DMS 273 (cell line): ENCODE measurements at regions not wholly inside any gene's neighbourhood (a gene's known extent, or its start where the extent isn't known, plus 50 kb on each side); places are given as distances from the start of the nearest gene placed in this dataset.

Experiments used
- DNase-seq: peaks from one replicate; lab custom pipeline; 2025; ENCODE audit not compliant: unreplicated experiment; lab: John Stamatoyannopoulos, UW

- DNase-seq: peak; percentile 10
Observed at GRCh38 chr2:48912110-48912509, 156.6 kb upstream of the LHCGR start.

DNA sequence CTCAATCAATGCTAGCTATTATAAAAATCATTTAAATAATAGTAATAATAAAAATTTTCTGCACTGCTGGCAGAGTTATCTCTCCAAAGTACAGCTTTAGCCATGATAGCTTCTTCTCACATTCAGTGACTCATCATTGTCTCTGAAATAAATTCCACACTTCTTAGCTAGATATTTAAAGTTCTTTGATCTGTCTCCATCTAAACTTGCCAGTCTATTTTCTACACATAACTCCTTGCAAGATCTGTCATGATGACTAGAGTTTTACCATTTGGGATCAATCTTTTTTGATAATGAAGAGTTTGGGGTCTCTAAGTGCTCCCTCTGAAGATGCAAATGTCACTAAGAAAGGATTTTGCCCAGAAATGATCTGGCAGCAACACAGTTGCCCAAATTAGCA is 155.4 kb upstream of the LHCGR start:
- no peak for DNase-seq

DNA sequence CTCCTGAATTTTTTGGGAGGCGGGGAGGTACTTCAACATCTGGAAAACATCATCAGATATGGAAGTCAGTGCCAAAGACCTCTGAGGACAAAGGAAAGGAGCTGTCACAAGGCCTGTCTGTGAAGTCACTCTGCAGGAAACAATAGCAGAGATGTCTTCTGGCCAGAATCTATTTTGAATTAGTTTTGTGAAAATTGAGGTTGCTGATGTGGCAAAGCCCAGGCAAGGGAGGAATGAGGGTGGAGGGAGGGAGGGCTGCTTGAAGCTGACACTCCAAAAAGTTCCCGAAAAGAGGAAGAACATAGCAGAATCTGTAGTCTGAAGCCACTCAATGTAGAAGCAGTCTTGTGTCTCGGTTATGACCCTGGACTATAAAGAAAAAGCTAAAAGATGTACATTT is 151.1 kb upstream of the LHCGR start:
- no peak for DNase-seq

- DNase-seq: no peak
Observed at GRCh38 chr2:48905696-48906095, 150.2 kb upstream of the LHCGR start.

DNA sequence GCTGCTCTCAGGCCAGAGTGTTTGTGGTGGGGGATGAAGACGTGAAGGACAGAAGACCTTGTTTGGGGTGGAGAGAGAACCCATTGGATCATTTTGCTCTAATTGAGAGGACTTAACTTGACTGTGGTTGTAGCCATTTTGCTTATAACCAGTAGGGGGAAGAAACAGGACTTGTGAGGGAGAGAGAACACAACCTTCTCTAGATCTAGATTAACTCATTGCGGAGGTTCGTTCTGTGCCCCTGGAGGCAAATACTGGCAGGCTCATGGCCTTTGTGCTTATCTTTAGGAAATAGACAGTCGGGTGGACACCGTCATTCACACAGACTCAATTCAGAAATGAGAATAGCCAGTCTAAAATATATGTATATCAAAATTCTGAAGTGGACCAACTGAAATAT is 147.0 kb upstream of the LHCGR start:
- no peak for DNase-seq

DNA sequence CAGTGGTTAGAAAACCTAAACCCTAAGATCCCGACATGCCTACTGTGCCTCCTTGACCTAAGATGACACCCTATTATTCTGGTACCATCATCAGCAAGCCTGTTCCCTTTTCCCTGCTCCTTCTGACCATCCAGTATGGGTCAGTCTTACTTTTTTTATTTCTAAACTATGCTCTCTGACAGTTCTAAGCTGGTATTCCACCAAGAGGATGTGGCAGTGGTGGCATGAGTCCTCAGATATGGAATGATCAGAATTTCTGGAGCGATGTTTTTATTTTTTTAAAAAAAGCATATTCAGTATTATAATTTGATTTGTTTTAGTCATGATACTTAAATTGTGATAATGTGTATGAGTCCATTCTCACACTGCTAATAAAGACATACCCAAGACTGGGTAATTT is 145.9 kb upstream of the LHCGR start:
- no peak for DNase-seq

DNA sequence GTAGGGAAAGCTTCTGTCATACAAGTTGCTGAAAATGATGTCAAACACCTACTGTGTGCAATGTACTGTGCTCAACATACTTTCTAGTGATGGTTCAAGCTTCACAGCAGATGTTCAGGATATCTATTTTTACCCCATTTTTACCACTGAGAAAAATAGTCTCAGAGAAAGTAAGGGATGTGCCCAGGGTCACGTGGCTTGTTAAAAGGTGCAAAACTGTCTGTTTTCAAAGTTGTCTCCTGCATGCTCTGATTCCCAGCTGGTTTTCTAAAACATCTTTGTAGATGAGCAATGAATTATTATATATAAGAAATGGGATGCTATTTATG is 145.5 kb upstream of the LHCGR start:
- DNase-seq: no peak

GRCh38 chr2:48900321-48901014 is 144.9 kb upstream of the LHCGR start:
- no peak for DNase-seq

DNA sequence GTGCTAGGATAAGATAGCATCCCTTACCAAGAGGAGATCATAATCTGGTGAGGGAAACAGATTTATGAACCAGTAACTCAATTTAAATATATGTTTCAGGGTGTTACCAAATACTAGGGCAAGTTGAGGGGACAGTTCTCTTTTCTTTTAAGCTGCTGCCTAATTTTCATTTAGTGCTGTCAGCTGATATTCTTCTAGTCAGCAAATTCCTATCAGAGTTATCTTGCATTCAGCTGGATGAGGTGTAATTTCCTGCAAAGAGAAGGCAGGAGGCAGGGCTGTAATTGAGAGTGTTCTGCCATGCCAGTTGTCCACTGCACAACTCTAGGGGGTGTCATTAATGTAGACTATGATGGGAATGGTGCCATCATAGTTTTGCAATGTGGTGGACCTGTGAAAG is 141.3 kb upstream of the LHCGR start:
- no peak for DNase-seq

DNA sequence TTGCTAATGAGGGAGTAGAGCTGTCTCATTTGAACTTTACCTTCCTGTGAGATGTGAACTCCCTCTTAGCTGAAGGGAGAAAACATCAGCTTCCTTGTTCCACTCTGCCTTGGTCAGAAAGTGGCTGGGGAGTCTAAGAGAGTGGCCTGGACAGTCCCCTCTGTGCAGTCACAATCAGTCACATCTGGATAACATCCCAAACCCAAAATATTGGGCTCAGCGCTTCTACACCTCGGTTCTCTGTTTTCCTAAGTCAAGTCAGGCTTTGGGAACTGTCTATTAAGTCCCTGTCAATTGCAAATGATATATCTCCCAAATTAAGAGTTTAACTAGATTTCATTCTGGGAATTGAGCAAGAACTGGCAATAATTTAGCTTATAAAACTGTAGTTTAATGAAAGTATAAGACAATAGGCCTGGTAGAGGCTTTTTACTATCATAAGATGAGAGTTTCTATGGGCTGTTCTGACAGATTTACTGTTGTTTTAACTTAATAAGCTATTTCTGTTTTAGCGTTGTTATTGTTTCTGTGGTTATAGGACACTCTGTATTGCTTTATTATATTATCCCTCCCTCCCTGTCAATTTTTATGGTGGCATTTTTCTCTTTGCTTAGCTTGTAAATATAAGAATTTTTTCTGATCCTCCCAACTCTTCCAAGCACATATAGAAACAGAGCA is 135.1 kb upstream of the LHCGR start:
- DNase-seq: no peak

GRCh38 chr2:48888066-48888465 is 132.5 kb upstream of the LHCGR start:
- DNase-seq: no peak

DNA sequence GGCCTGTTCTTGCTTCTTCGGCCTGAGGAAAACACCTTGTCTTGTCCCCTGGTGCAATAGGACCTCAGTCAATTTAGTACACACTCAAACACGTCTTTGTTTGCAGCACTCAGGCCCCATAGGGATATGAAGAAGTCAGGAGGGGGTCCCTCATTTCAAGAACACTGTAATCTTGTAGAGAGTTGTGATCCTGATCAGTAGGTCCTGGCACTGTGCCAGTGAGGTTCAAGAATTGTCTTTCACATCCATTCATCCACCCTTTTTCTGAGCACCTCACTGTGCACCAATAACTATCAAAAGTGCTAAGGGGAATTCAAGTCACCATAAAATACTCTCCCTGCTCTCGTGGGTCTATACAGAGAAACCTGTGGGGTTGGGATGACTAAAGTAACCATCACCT is 131.4 kb upstream of the LHCGR start:
- peak; percentile 2 for DNase-seq

DNA sequence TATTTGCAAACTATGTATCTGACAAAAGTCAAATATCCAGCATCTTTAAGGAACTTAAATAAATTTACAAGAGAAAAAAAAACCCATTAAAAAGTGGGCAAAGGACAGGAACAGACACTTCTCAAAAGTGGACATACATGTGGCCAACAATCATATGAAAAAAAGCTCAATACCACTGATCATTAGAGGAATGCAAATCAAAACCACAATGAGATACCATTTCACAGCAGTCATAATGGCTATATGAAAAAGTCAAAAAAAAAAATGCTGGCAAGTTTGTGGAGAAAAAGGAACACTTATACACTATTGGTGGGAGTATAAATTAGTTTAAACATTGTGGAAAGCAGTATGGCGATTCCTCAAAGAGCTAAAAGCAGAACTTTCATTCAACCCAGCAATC is 130.3 kb upstream of the LHCGR start:
- DNase-seq: no peak

DNA sequence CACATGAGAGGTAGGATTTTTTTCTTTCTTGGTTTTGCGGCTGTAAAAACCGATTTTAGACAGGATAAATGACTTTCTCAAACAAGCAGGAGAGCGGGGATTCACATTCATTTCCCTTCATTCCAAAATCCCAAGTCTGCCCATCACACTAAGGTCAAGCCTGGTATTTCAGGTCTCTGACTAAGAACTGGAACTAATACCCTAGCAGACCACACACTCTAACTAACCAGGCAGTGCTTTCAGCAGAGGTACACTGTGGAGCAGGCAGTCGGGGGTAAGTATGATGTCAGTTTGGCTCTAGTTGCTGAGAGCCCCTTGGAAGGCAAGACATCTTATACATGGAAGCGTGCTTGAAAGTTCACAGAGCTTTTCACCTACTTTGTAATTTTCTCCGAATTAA is 128.1 kb upstream of the LHCGR start:
- no peak for DNase-seq

GRCh38 chr2:48874282-48874681 is 118.8 kb upstream of the LHCGR start:
- DNase-seq: no peak

DNA sequence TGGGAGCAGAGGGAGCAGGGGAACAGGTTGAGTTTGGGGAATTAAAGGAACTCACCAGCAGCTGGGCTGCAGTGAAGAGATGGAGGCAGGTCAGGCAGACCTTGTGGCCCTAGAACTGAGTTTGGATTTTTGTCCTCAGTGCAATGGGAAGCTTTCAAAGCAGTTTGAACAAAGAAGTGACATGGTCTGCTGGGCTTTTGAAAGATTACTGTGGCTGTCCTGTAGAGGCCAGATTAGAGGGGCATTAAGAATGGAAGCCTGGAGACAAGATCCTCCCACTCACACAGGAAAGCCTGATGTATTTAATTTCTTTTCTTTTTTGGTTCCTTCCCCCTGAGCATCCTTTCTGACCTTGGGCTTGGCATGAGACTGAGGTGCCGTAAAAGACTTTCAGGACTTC is 118.1 kb upstream of the LHCGR start:
- no peak for DNase-seq

DNA sequence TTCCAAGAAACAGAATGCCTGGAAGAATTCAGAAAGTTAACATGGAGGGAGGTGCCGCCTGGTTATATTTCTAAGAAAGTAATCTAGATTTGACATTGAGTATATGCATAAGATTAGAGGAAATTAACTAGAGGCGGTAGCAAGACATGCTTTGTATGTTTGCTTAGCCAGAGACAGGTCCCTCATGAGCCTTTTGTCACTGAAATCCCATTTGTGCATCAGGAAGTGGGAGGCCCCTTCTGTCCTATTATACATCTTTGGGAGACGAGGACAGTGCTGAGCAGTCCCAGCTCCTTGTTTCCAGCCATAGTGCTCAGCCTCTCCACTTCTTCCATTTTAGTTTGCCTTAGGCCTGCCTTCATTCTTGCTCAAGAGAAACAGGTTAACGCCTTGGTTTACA is 115.4 kb upstream of the LHCGR start:
- DNase-seq: no peak

GRCh38 chr2:48870503-48870902 is 115.0 kb upstream of the LHCGR start:
- peak; percentile 19 for DNase-seq

DNA sequence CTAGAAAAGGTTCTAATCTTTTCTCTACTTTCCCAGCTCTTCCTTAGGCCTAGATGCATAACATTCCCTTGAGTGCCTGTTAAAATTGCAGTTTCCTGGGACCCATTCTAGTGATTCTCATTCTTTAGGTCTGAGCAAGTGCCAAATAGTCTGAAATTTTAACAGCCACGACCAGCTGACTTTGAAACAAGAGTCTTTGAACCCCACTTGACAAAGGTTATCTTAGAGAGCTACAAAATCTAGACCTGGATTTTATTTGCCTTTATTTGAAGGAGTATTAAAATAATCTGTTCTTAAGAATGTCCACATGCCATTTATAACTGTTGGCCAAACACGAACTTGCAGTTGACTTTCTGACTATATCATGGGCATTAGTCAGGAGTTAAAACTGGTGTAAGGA is 110.2 kb upstream of the LHCGR start:
- no peak for DNase-seq

GRCh38 chr2:48860380-48860779 is 104.9 kb upstream of the LHCGR start:
- no peak for DNase-seq

DNA sequence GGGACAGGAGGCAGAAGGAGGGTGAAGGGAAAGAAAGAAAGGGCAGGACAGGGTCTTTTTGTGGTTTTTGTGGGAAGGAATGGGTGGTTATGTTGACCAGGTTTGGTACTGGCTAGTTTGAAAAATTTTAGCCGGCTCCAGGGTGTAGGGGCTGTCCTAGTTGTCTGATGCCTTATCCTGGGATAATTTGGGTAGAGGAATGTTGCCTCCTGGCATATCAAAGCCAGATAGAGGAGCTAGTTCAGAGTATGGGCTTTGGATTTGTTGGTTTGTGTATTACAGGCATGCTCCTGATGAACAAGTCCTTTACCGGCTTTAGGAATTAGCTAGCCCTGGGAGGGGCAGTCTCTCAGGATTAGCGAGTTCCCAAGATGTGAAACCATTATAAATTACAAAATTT is 101.1 kb upstream of the LHCGR start:
- DNase-seq: no peak

DNA sequence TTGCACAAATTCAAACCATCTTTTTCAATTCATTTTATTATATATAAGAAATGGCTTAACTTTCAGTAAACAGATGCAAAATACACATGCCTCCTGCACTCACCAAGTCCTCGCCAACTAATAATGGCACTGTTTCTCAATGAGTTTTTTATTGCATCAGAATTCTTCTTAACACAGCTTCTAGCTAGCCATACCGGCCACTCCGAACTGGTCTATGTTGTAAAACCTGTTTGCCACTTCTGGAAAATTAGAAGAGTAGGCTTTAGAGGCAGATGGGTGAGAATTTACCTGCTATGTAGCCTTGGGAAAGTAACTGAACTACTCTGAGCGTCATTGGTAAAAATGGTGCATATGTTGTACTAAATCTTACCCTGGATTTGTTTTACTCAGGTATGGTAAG is 100.6 kb upstream of the LHCGR start:
- DNase-seq: no peak

GRCh38 chr2:48855142-48855541 is 99.6 kb upstream of the LHCGR start:
- no peak for DNase-seq
